Hepatocyte (in vitro differentiated cells): ENCODE measurements at regions not wholly inside any gene's neighbourhood (a gene's known extent, or its start where the extent isn't known, plus 50 kb on each side); places are given as distances from the start of the nearest gene placed in this dataset.

Source experiments
- DNase-seq: peaks from one replicate; pipeline ENCODE4 v3.0.0-alpha.2; 2016; ENCODE audit warnings: low spot score
- H2AFZ ChIP-seq: fragments of 200-600 bp; sonication (generic); 2 replicates; pipeline ENCODE4 v1.6.0; 2016; ENCODE audit warnings: antibody characterized with exemption, mild to moderate bottlenecking
- H3K27ac ChIP-seq: fragments of 200-600 bp; sonication (generic); 2 replicates; pipeline ENCODE4 v1.5.1; 2016; ENCODE audit warnings: mild to moderate bottlenecking
- H3K27me3 ChIP-seq: fragments of 200-600 bp; sonication (generic); 2 replicates; pipeline ENCODE4 v1.6.1; 2016
- H3K36me3 ChIP-seq: fragments of 200-600 bp; sonication (generic); replicated peaks from 2 replicates; pipeline ENCODE4 v1.5.1; 2016; ENCODE audit warnings: low read depth; ENCODE audit not compliant: insufficient read depth
- H3K4me1 ChIP-seq: fragments of 200-600 bp; sonication (generic); 2 replicates; pipeline ENCODE4 v1.5.1; 2016; ENCODE audit warnings: mild to moderate bottlenecking, moderate library complexity; ENCODE audit not compliant: insufficient read depth
- H3K4me2 ChIP-seq: fragments of 200-600 bp; sonication (generic); 2 replicates; pipeline ENCODE4 v1.6.0; 2016
- H3K4me3 ChIP-seq: fragments of 200-600 bp; sonication (generic); 2 replicates; pipeline ENCODE4 v1.5.1; 2016; ENCODE audit warnings: mild to moderate bottlenecking
- H3K79me2 ChIP-seq: fragments of 200-600 bp; sonication (generic); 2 replicates; pipeline ENCODE4 v1.6.0; 2017; ENCODE audit warnings: mild to moderate bottlenecking
- H3K9me2 ChIP-seq: fragments of 200-600 bp; sonication (generic); replicated peaks from 2 replicates; pipeline ENCODE4 v1.6.0; 2017; ENCODE audit warnings: mild to moderate bottlenecking; ENCODE audit not compliant: insufficient read depth
- H3K9me3 ChIP-seq: fragments of 200-600 bp; sonication (generic); 2 replicates; pipeline ENCODE4 v1.5.1; 2016; ENCODE audit warnings: low read depth, mild to moderate bottlenecking
- H4K20me1 ChIP-seq: fragments of 200-600 bp; sonication (generic); 2 replicates; pipeline ENCODE4 v1.6.0; 2016; ENCODE audit warnings: mild to moderate bottlenecking; ENCODE audit not compliant: insufficient read depth, poor library complexity, severe bottlenecking
- CTCF ChIP-seq: fragments of 200-600 bp; sonication (generic); IDR thresholded peaks from 2 replicates; pipeline ENCODE4 v1.5.1; 2016; ENCODE audit warnings: antibody characterized with exemption, mild to moderate bottlenecking; ENCODE audit not compliant: poor library complexity
- EZH2 ChIP-seq: fragments of 200-600 bp; sonication (generic); IDR thresholded peaks from 2 replicates; pipeline ENCODE4 v1.6.1; 2016; ENCODE audit warnings: antibody characterized with exemption, mild to moderate bottlenecking, borderline replicate concordance
- EZH2phosphoT487 ChIP-seq: fragments of 200-600 bp; sonication (generic); IDR thresholded peaks from one replicate; pipeline ENCODE4 v1.6.1; 2018; ENCODE audit warnings: antibody characterized with exemption, mild to moderate bottlenecking, low read depth, moderate library complexity; ENCODE audit not compliant: unreplicated experiment, severe bottlenecking
- WGBS: methylation state at CpG from one replicate; pipeline ENCODE4 v1.1.6; 2016; ENCODE audit warnings: low lambda C conversion rate; ENCODE audit errors: missing lambda C conversion rate; 5-methylcytosine and 5-hydroxymethylcytosine counted together

GRCh38 chr6:12527339-12527738, 189.2 kb upstream of the PHACTR1 start:
- no peak for DNase-seq
- TF ChIP-seq EZH2phosphoT487 = no peak
- WGBS = 83% methylated on average over 2 of the region's 2 CpGs

GRCh38 chr6:12528136-12528535, 188.4 kb upstream of the PHACTR1 start:
- 54% methylated on average over 5 of the region's 5 CpGs for WGBS
- TF ChIP-seq EZH2 (no peak), EZH2phosphoT487 (no peak), CTCF (no peak)
- Histone ChIP-seq H3K27me3 (peaks cover 10% of the 10 kb centered on the region), H4K20me1 (no peaks in the 10 kb centered on the region), H3K4me3 (no peak overlapping the region), H3K79me2 (no peaks in the 10 kb centered on the region), H3K9me2 (no peaks in the 10 kb centered on the region), H3K4me1 (peaks cover 6% of the 10 kb centered on the region), H3K9me3 (peaks cover 4% of the 10 kb centered on the region), H2AFZ (no peak overlapping the region), H3K4me2 (peak overlapping the region; percentile 13), H3K27ac (peak overlapping the region; percentile 12), H3K36me3 (no peaks in the 10 kb centered on the region)
- DNase-seq = no peak

More at GRCh38 chr6:12527339-12527738, 189.2 kb upstream of the PHACTR1 start:
- no peak overlapping the region for H3K4me2 ChIP-seq
- H3K36me3 ChIP-seq = no peaks in the 10 kb centered on the region
- no peaks in the 10 kb centered on the region for H3K79me2 ChIP-seq
- H3K27ac ChIP-seq = no peak overlapping the region
- no peaks in the 10 kb centered on the region for H3K9me2 ChIP-seq
- H3K4me3 ChIP-seq = no peak overlapping the region
- H3K4me1 ChIP-seq = peaks cover 6% of the 10 kb centered on the region
- no peaks in the 10 kb centered on the region for H4K20me1 ChIP-seq
- H3K27me3 ChIP-seq = peaks cover 4% of the 10 kb centered on the region
- H2AFZ ChIP-seq = no peak overlapping the region
- H3K9me3 ChIP-seq = peaks cover 4% of the 10 kb centered on the region

- Histone ChIP-seq H3K9me2 (no peaks in the 10 kb centered on the region), H3K4me1 (peaks cover 6% of the 10 kb centered on the region), H4K20me1 (no peaks in the 10 kb centered on the region), H3K4me3 (no peak overlapping the region), H3K36me3 (no peaks in the 10 kb centered on the region), H3K27ac (peak overlapping the region; percentile 12), H3K9me3 (peaks cover 3% of the 10 kb centered on the region), H3K27me3 (peaks cover 13% of the 10 kb centered on the region), H3K79me2 (no peaks in the 10 kb centered on the region), H2AFZ (no peak overlapping the region), H3K4me2 (peak overlapping the region; percentile 13)
- peak; percentile 99 for TF ChIP-seq EZH2phosphoT487
- no peak for TF ChIP-seq EZH2
- 13% methylated on average over 8 of the region's 8 CpGs for WGBS
- DNase-seq = peak; percentile 17
These were observed 187.8 kb upstream of the PHACTR1 start for GRCh38 chr6:12528581-12529363.

DNA sequence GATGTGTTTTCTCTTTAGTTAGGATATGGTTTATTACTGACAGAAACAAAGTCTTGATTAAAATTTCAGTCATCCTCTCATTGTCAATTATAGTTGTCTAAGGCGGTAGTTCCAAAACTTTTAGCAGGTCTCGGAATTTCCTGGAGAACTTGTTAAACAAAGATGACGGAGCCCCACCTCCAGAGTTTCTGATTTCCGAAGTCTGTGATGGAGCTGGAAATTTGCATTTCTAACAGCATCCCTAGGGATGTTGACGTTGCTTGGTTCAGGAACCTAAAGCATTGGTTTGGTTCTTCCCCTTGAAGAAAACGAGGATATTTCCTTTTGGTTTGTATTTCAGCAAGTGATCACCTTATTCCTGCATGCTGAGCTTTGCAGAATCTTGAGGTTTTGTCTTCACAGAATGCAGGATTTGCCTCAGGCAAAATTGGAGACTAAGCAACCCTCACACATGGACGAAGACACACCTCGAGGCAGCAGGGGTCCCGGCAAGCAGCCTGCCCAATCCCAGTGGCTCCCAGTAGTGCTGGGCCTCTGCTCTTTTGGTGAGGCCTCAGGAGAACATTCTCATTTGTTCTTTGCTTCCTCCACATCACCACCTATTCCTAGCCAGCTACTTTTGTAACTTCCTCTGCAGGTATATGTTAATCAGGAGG, 187.1 kb upstream of the PHACTR1 start:
- Histone ChIP-seq H2AFZ (no peak overlapping the region), H4K20me1 (no peaks in the 10 kb centered on the region)
- TF ChIP-seq CTCF = no peak
- no peak for TF ChIP-seq EZH2
- no peak for TF ChIP-seq EZH2phosphoT487

More for the DNA sequence above, 187.1 kb upstream of the PHACTR1 start:
- Histone ChIP-seq H3K4me3 (no peak overlapping the region), H3K9me3 (no peaks in the 10 kb centered on the region), H3K4me1 (peaks cover 6% of the 10 kb centered on the region), H3K79me2 (no peaks in the 10 kb centered on the region), H3K27ac (no peak overlapping the region), H3K9me2 (no peaks in the 10 kb centered on the region), H3K36me3 (no peaks in the 10 kb centered on the region), H3K27me3 (peaks cover 13% of the 10 kb centered on the region), H3K4me2 (no peak overlapping the region)
- 55% methylated on average over 9 of the region's 9 CpGs for WGBS
- DNase-seq = no peak
